ENCODE measurements at regions not wholly inside any gene's neighbourhood (a gene's known extent, or its start where the extent isn't known, plus 50 kb on each side); places are given as distances from the start of the nearest gene placed in this dataset.
"Not testable (repeated sequence)": the region's sequence is repeated elsewhere in the genome, so short reads cannot be mapped to it uniquely, and the experiment has no call there.

DNA sequence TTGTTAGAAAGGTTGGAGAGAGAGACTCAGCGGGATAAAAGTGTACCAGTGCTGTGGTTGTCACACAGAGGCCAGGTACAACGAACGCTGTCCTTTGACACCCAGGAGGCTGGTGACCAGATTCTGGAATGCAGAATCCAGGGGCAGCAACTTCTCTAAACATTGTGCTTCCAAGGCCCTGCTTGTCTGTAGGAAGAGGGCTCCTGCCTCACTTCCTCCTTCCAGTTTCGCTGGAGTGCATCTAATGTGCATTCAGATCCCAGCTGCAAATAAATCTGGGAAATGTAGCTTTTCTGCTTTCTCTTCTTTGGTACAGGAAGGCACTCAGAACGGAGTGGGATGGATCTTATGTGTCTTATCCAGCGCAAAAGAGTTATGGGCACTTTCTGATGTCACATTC is 171.8 kb upstream of the ATP5MC3 start:
- no peak for DNase-seq (ENCODE audit: low spot score)

GRCh38 chr2:175351512-175351911 is 170.0 kb upstream of the ATP5MC3 start:
- DNase-seq (ENCODE audit: low spot score): no peak

DNA sequence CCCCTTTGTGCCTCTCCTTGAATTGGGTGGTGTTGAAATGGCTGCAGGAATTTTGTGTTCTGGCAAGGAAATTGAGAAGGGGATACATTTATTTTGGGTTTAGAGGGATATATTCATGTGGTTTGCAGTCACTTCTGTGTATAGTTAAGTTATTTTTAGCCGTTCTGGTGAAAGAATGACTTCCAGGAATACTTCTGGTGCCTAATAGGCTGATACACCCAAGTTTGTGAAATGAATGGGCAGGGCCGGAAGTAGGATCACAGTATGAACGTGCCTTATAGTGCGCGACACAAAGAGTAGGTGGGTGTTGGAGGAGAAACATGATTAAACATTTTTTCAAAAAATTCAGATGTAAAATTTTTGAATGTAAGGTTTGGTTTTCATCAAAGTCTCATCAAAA is 168.6 kb upstream of the ATP5MC3 start:
- DNase-seq (ENCODE audit: low spot score): no peak

DNA sequence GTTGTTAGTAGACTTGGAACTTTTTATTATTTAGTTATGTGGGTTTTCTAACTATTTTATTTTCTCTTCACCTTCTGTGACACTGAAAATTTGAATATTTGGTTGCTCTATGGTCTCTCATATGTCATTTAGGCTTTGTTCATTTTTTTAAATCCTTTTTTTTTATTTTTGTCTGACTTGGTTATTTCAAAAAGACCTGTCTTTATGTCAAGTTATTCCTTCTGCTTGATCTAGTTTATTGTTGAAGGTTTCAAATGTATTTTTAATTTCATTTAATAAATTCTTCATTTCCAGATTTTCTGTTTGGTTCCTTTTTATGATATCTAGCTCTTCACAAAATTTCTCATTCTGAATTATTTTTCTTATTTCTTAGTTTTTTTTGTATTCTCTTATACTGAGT is 160.6 kb upstream of the ATP5MC3 start:
- no peak for DNase-seq (ENCODE audit: low spot score)

DNA sequence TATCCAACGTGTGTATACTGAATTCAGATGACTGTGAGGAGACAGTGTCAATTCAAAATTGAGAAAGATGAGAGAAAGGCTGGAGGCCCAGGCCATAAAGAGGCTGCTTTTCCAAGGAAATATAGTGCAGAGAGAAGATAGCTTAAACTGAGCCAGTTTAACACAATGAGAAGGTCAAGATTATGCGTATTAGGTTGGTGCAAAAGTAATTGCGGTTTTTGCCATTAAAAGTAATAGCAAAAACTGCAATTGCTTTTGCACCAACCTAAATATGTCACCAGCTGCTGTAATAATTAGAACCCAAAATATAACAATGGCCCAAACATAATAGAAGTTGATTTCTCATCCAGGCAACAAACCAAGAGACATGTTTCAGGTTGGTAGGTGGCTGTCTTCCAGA is 148.7 kb upstream of the ATP5MC3 start:
- DNase-seq (ENCODE audit: low spot score): no peak

GRCh38 chr2:175326801-175327200 is 145.3 kb upstream of the ATP5MC3 start:
- no peak for DNase-seq (ENCODE audit: low spot score)

DNA sequence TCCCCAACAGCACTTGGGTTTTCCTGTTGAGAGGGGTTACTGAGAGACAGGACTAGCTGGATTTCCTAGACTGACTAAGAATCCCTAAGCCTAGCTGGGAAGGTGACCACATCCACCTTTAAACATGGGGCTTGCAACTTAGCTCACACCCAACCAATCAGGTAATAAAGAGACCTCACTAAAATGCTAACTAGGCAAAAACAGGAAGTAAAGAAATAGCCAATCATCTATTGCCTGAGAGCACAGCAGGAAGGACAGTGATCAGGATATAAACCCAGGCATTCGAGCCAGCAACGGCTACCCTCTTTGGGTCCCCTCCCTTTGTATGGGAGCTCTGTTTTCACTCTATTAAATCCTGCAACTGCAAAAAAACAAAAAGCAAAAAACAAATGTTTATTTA is 144.7 kb upstream of the ATP5MC3 start:
- DNase-seq (ENCODE audit: low spot score): not testable (repeated sequence)

- DNase-seq (ENCODE audit: low spot score): no peak
Observed at GRCh38 chr2:175323162-175323561, 141.7 kb upstream of the ATP5MC3 start.

DNA sequence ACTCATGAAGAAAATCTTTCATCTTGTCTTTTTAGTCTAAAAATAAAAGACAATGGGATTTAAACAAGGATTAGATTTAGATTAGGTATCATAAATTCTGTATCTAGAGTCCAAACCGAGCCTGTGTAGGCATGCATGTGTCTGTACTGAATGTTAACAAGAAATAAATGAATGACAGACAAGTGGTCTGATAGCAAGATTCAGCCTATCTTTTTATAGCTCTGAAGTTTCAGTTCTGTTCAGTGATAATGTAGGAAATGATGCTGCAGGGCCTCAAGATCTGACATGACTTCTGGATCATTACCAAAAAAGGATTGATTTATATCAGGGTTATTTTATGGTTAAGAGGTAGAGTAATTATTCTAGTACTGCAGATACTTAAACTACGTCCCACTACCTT is 137.0 kb upstream of the ATP5MC3 start:
- no peak for DNase-seq (ENCODE audit: low spot score)

GRCh38 chr2:175317751-175318150 is 136.2 kb upstream of the ATP5MC3 start:
- no peak for DNase-seq (ENCODE audit: low spot score)

- DNase-seq (ENCODE audit: low spot score): no peak
Observed at GRCh38 chr2:175312137-175312536, 130.6 kb upstream of the ATP5MC3 start.

- DNase-seq (ENCODE audit: low spot score): no peak
Observed at GRCh38 chr2:175310813-175311504, 129.4 kb upstream of the ATP5MC3 start.

DNA sequence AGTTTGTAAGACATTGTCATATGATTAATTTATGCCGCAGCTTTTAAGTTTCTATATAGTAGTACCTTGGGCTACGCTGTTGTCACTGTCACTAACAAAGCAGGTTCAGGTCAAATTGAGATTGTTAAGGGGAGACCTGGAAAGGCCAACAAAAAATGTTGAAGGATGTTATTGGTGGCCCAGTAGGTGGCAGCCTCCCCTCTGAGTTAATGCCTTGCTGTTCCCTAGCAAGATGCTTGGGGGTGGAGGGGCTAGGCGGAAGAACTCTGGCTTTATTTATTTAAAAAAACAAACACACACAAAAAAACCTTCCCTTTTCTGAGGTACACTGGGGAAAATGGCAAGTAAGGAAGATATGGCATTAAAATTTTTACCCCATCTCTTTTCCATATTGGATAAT is 128.3 kb upstream of the ATP5MC3 start:
- DNase-seq (ENCODE audit: low spot score): no peak

DNA sequence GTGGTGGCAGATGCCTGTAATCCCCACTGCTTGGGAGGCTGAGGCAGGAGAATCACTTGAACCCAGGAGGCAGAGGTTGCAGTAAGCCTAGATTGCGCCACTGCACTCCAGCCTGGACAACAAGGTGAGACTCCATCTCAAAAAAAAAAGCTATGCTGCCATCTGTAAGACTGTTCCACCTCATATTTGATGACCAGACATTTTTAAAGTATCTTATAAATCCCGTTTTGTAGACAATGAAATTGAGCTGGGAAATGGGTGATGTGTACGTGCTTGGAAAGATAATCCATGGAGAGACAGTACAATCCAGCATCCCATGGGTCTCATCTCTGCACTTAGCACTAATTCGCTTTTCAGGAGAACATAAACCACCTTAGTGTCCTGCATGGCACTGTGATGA is 126.5 kb upstream of the ATP5MC3 start:
- no peak for DNase-seq (ENCODE audit: low spot score)

DNA sequence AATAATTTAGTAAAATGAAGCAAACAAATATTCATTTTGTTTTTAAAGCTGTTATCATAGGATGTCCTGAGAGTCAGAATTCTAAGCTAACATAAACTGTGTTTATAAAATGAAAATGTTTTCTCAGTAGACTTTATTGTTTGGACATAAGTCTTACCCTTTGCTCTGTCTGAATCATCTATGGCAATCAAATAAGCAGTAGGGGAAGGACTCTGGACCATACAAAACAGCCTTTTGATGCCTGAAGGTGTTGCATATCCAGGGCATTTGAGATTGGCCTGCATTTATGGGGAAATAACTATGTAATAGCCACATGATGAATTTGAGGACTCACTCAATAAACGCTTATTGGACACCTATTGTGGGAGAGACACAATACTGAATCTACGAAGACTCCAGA is 123.0 kb upstream of the ATP5MC3 start:
- no peak for DNase-seq (ENCODE audit: low spot score)

- no peak for DNase-seq (ENCODE audit: low spot score)
Observed at GRCh38 chr2:175293776-175294175, 112.3 kb upstream of the ATP5MC3 start.

DNA sequence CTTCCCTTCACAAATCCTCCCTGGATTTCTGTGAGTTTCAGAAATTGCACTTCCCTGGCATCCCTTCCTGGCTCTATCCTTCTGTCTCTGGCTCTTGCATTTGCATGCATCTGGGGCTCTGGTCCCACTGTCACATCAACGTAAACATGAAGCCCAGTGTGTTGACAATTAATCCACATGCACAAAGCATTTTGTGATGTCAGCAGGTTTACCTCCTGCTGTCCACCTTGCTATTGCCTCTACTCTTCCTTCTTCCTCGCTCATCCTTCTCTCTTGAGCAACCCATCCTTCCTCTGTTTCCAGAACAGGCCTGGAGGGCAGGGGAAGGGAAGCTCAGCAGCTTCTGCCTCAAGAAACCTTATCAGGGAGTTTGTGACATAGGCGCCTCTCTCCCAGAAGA is 111.7 kb upstream of the ATP5MC3 start:
- DNase-seq (ENCODE audit: low spot score): no peak

DNA sequence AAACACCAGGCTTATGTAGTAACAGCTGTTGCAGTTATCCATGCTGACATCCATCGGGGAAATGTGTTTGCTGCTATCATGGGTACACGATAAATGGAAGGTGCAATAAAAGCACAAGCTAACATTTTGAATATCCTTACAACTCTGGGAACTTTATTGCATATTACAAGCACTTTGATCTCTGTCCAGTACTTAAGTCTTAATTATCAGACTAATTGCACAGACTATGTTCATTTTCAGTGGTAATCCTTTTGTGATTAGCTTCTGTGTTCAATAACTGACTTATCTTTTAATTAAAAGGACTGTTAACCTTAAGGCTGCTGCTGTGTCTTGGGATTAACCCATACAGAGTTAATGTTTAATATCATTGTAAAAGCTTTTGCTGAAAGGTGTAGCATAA is 101.4 kb upstream of the ATP5MC3 start:
- DNase-seq (ENCODE audit: low spot score): no peak

GRCh38 chr2:175282300-175282699 is 100.8 kb upstream of the ATP5MC3 start:
- DNase-seq (ENCODE audit: low spot score): peak; percentile 7

DNA sequence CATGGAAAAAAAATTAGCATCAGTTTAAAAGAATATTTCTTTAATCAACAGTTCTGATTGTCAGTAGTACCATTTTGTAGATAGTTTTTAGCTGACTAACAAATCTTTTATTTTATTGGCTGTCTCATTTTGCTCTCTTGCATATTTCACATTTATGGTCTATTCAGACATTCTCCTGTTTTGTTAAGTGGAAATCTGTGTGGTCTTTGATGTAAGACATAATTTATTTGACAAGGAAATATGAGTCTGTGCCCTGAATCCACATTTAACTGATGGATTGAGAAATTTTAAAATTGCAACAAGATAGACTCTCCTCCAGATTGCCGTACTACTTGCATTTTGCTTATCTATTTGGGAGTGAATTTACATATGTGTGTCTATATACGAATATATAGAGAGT is 96.3 kb upstream of the ATP5MC3 start:
- no peak for DNase-seq (ENCODE audit: low spot score)

DNA sequence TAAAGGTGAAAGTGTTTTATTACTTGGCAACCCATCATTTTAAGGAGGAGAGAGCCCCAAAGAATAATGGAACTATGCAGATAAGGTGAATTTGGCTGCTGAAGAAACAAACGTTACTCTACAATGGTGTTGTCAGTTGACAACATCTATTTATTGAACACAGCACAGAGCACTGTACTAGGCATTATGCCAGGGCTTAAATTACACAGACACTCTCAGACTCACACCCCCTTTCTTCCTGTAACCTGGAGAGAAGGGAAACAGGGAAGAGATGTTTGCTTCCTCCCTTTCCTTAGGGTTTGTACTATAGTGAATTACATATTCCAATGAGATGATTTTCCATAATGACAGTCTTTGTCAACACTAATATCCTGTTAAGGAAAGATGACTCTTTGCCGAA is 94.0 kb upstream of the ATP5MC3 start:
- no peak for DNase-seq (ENCODE audit: low spot score)

DNA sequence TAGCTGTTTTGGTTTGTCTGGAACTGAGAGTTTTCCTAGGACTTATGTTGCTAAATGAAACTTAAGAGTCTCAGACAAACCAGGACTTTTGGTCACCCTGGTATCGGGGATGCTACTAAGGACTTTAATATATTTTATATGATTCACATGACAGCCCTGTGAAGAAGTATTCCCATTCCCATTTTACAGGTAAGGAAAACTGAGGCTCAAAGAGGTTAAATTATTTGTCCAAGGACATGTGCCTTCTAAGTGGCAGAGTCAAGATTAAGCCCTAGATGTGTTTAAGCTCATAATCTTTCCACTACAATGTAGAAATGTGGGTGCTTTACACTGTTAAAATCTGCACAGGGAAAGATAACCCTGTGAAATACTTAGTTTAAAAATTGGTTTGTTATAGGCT is 77.7 kb upstream of the ATP5MC3 start:
- no peak for DNase-seq (ENCODE audit: low spot score)

- DNase-seq (ENCODE audit: low spot score): no peak
Observed at GRCh38 chr2:175256806-175257585, 75.5 kb upstream of the ATP5MC3 start.

DNA sequence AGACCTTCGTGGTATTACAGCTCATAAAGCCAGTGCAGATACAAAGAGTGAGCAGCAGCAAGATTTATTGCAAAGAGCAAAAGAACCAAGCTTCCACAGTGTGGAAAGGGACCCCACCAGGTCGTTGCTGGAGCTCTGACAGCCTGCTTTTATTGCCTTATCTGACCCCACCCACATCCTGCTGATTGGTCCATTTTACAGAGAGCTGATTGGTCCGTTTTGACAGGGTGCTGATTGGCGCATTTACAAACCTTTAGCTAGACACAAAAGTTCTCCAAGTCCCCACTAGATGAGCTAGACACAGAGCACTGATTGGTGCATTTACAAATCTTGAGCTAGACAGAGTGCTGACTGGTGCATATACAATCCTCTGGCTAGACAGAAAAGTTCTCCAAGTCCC is 74.9 kb upstream of the ATP5MC3 start:
- DNase-seq (ENCODE audit: low spot score): not testable (repeated sequence)

Data from hematopoietic multipotent progenitor cell treated with erythropoietin and hydrocortisone succinate and interleukin-3 and kit ligand, for 15 days (in vitro differentiated cells).